Left colon (tissue), 2 donors: ENCODE measurements at regions not wholly inside any gene's neighbourhood (a gene's known extent, or its start where the extent isn't known, plus 50 kb on each side); places are given as distances from the start of the nearest gene placed in this dataset.

Experiments
- ATAC-seq: fragments of 200-7000 bp; cut with Tn5 transposase; one replicate; pipeline ENCODE4 v1.9.1; 2020; ENCODE audit warnings: mild to moderate bottlenecking, moderate library complexity
- DNase-seq, 2 donors: peaks; one replicate each; pipeline ENCODE4 v3.0.0-alpha.2; 2020
- intact Hi-C, 2 donors: fragments of 100-400 bp; cut with DNase I in 1 of 2; cut with micrococcal nuclease in 1 of 2; formaldehyde crosslinking; loops; one replicate each; pipeline versions ENCODE4 v1.11.2 to v1.14.0; 2022; cut with DNase I, micrococcal nuclease
- donor health status: DM: no; HTN: no; CAD: no.
- donor health status: DM: yes; HTN: yes; CAD: no.

DNA sequence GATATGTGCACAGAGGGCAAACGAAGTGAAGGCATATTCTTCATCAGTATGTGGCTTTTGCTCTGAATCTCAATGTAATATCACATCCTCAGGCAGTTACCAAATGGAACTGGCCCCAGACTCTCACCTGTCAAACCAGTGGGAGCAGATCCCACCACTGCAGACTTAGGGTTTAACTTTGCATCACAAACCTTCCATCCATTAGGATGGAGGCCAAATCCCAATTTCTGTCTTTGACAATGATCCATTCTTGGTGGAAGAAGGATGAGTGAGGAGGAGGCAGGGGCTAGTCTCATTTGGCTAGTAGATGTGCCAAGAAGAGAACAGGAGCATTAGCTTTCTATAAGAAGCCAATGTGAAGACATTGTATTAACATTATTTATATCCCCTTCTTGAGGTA lies 413.5 kb upstream of the SPRY2 start:
- intact Hi-C loops: no loop called here
- DNase-seq: no peak
- ATAC-seq: no peak

GRCh38 chr13:80753866-80754265 lies 412.9 kb upstream of the SPRY2 start:
- DNase-seq (no peak), ATAC-seq (no peak)
- intact Hi-C loops: no loop called here

- DNase-seq (no peak), ATAC-seq (no peak)
- intact Hi-C loops: no loop called here
These were observed 410.9 kb upstream of the SPRY2 start for GRCh38 chr13:80751854-80752253.

DNA sequence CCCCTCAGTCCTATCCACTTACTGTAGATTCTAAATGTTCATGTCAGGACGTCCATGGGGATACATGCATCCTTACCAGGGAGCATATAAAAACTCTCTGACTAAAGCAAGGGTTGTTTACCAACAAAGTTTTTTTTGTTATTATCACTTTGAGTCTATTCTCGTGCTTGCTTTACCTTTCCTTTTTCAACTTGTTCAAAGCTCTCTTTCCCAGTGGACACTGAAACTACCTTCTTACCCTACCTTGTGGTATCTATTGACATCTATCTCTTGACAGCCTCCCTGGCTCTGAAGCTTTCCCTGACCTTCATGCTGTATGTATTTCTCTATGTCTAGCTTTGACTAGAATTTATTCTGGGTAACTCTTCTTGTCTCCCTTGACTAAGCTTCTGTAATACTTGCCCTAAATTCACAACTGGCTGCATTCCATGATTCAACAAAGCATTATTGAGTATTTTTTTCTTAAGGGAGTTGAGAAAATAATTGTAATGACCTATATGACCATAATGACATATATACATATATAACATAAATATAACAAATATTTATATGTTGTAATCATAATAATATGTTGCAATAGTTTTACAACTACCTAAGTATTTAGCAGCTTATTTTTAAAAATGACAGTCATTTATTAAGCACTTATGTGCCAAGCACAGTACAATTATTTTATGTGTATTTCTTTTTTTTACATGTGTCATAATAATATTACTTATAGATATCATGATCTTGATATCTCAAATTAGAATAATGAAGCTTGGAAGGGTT lies 403.4 kb upstream of the SPRY2 start:
- DNase-seq: no peak
- ATAC-seq: no peak
- intact Hi-C loops: no loop called here

GRCh38 chr13:80742033-80742432 lies 401.1 kb upstream of the SPRY2 start:
- ATAC-seq: no peak

DNA sequence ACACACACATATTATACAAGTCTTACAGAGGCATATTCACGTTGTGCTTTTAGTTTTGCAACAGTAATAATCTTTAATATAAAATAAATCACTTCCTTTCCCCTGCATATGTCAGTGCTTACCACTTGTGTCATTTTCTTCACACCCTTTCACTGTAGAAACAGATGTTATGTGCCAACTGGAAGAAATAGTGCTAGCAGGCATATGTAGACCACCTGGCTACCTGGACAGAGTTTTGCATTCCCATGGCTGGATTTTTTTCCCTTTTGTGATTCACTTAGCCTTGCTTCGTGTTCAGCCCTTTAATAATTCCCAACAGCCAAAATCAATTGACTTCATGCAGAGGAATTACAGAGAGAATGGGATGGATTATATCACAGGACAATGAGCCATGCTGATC lies 399.1 kb upstream of the SPRY2 start:
- ATAC-seq: no peak
- intact Hi-C loops: no loop called here

More at GRCh38 chr13:80742033-80742432, 401.1 kb upstream of the SPRY2 start:
- intact Hi-C loops: no loop called here
- DNase-seq: no peak

DNA sequence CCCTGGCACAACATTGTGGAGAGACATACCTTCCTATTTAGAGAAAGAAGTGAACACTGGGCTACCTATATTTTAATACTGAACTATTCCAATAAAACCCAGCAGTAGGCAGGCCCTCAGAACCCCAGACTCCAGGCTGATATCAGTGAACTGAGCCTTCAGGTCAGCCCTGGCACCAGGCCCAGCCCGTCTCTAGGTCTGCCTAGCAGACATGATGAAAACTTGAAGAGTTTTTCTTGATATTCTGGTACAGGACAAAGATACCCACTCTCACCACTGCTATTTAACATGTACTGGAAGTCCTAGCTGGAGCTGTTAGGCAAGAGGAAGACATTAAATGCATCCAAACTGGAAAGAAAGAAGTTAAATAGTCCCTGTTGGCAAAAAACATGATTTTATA lies 396.6 kb upstream of the SPRY2 start:
- intact Hi-C loops: no loop called here
- no peak for DNase-seq
- ATAC-seq: no peak

More for the DNA sequence above, 399.1 kb upstream of the SPRY2 start:
- no peak for DNase-seq

GRCh38 chr13:80727321-80727975 lies 386.5 kb upstream of the SPRY2 start:
- ATAC-seq (no peak), DNase-seq (no peak)
- intact Hi-C loops: no loop called here

DNA sequence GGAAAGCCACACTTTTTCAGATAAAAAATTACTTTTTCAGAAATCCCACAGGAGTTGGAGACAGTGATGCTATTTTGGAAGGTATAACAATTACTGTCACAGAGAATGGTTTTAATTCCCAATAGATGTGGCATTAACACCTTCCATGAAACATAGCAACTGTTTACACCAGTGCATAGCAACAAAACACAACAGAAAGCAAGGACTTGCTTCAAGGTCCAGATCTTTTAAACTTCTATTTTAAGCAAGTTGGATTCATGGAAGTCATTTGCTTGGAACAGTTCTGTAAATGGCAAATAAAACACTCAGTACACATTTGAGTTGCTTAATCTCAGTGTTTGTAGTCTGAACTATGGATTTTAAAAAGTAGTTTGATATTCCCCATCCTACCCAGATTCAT lies 385.9 kb upstream of the SPRY2 start:
- no peak for DNase-seq
- no peak for ATAC-seq
- intact Hi-C loops: no loop called here

DNA sequence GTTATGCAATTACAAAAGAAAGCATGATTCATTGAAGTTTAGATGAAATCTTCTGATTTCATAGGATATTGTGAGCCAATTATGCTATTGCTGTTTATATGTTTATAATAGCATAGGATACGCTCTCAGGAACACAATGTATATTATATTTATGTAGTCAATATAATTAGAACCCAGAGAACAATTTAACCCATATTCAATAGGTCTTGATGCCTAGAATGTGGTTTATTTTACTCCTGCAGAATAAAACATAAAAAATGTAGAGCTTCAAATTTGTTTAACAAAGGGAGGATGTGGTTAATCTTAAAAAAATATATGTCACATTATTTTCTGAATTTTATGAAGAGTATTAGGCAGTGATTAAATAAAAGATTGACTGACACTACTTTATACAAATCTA lies 380.8 kb upstream of the SPRY2 start:
- no peak for ATAC-seq
- DNase-seq: no peak
- intact Hi-C loops: no loop called here

DNA sequence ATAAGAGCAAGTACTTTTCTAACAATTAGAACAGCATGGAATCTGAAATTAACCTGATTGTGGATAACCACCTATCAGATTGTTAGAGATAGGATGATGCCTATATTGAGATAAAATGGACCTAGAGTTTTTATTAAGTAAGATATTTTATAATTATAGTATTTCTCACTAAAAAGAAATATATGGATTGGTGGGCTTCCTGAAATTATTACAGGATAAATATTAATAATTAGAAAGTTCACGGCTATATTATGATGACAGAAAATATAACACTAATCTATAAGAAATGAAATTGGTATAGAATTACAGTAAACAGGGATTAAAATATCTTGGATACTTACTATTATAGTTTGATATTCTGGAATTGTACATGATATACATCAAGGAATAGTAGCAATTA lies 378.0 kb upstream of the SPRY2 start:
- ATAC-seq (no peak), DNase-seq (no peak)
- intact Hi-C loops: no loop called here

DNA sequence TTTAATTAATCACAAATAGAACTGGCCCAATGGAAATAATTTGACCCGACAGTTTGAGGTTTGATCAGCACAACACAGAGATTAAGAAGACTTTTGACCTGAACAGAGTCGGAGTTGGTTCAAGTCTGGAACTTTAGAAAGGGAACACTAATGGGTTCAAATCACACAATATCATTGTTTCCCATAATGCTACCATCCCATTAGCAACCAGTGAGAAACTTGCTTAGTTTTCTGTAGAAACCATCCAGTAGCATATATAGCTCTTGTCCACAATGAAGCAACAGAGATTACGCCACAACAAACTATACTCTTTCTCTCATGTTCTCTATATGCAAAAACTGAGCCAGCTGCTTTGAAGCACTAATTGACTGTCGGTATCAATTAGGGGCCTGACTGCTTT lies 376.9 kb upstream of the SPRY2 start:
- DNase-seq: no peak
- intact Hi-C loops: no loop called here
- ATAC-seq: no peak

GRCh38 chr13:80716610-80717081 lies 375.7 kb upstream of the SPRY2 start:
- ATAC-seq (peak; percentile 26), DNase-seq (no peak)

DNA sequence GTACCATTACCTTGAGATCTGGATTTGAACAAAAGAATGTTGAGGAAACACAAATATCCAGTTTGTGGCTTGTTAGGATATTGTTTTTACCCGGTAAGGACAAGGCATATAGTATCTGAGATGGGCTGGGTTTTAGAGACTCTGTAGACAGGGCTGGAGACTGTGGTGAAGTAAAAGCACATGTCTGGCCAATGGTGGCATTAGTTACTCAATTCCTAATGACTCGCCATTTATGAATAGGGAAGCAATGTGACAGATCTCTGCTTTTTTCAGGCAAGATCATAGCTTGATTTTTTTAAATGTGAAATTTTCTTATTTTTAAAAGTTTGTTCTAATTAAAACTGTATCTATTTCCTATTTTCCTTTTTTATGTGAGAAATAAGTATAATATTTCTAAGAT lies 371.1 kb upstream of the SPRY2 start:
- intact Hi-C loops: no loop called here
- no peak for ATAC-seq
- no peak for DNase-seq

More at GRCh38 chr13:80716610-80717081, 375.7 kb upstream of the SPRY2 start:
- intact Hi-C loops: no loop called here

DNA sequence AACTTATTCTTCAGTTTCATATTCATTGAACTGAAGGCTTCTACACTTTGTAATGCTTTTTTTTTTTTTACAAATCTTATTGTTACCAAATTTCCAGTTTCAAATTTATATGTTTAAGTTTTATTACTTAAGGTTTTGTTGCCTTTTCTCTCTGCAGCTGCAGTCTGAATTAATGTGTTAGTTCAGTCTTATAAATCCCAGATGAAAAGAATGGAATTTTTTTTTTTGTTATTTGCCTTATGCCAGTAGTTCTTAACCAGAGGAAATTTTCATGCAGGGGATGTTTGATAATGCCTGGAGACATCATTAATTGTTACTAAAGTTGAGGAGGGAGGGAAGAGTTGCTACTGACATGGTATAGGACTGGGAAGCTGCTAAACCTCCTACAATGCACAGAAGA lies 367.9 kb upstream of the SPRY2 start:
- DNase-seq: no peak
- intact Hi-C loops: no loop called here

GRCh38 chr13:80707000-80707983 lies 366.4 kb upstream of the SPRY2 start:
- DNase-seq (no peak), ATAC-seq (no peak)
- intact Hi-C loops: no loop called here

More for the DNA sequence above, 367.9 kb upstream of the SPRY2 start:
- no peak for ATAC-seq

DNA sequence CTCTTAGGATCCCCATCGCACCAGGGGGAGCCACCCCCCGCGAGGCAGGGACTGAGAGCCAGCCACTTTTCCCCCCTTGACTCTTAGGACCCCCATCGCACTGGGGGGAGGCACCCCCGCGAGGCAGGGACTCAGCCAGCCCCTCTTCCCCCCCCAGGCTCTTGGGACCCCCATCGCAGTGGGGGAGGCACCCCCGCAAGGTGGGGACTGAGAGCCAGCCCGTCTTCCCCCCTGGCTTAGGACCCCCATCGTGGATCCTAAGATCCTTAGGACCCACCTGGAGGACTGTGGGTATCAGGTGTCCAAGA lies 365.2 kb upstream of the SPRY2 start:
- intact Hi-C loops: no loop called here
- no peak for DNase-seq
- ATAC-seq: no peak

DNA sequence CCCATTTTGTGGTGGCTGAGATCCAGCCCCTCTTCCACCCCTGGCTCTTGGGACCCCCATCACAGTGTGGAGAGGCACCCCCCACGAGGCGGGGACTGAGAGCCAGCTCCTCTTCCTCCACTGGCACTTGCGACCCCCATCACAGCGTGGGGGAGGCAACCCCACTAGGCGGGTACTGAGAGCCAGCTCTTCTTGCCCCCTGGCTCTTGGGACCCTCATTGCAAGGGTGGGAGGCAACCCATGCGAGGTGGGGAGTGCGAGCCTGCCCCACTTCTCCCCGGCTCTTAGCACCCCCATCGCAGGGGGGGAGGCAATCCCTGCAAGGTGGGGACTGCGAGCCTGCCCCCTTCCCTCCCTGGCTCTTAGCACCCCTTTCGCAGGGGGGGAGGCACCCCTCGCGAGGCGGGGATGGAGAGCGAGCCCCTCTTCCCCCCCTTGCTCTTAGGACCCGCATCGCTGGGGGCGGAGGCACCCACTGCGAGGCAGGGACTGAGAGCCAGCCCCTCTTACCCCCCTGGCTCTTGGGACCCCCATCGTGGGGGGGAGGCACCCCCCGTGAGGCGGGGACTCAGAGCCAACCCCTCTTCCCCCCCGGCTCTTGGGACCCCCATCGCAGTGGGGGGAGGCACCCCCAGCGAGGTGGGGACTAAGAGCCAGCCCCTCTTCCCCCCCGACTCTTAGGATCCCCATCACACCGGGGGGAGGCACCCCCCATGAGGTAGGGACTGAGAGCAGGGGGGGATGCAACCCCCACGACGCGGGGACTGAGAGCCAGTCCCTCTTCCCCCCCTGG lies 364.6 kb upstream of the SPRY2 start:
- intact Hi-C loops: no loop called here
- DNase-seq (no peak), ATAC-seq (no peak)

- DNase-seq: no peak
- intact Hi-C loops: no loop called here
These were observed 363.4 kb upstream of the SPRY2 start for GRCh38 chr13:80704369-80704768.

More at GRCh38 chr13:80704369-80704768, 363.4 kb upstream of the SPRY2 start:
- ATAC-seq: no peak
